Body of pancreas (tissue), 4 donors: ENCODE measurements at regions not wholly inside any gene's neighbourhood (a gene's known extent, or its start where the extent isn't known, plus 50 kb on each side); places are given as distances from the start of the nearest gene placed in this dataset.

ENCODE experiments used
- ATAC-seq: fragments of 150-250 bp; one replicate; pipeline ENCODE4 v1.9.1; 2016
- DNase-seq, 4 donors: peaks; one replicate each; pipeline ENCODE4 v3.0.0-alpha.2; 2019
- H3K27ac ChIP-seq, 4 donors: fragments of 200-600 bp; sonication (generic); 1 replicate in 3 of 4; 2 replicates in 1 of 4; pipeline versions ENCODE4 v1.5.1 to v1.6.1; 2016 to 2019; ENCODE audit warnings: mild to moderate bottlenecking in 1 of 4, mixed read lengths in 1 of 4, moderate library complexity in 1 of 4
- H3K27me3 ChIP-seq, 2 donors: fragments of 200-600 bp; sonication (generic); one replicate each; pipeline ENCODE4 v1.6.0; 2016; ENCODE audit warnings: mild to moderate bottlenecking in 1 of 2
- H3K36me3 ChIP-seq, 2 donors: fragments of 200-600 bp; sonication (generic); replicated peaks in 1 of 2; 2 replicates each; pipeline ENCODE4 v1.5.1; 2016; ENCODE audit warnings: low read depth in 2 of 2; ENCODE audit not compliant: insufficient read depth in 1 of 2
- H3K4me1 ChIP-seq: fragments of 200-600 bp; sonication (generic); one replicate; pipeline ENCODE4 v1.6.0; 2016
- H3K4me3 ChIP-seq, 2 donors: fragments of 200-600 bp; sonication (generic); 1 replicate in 1 of 2; 2 replicates in 1 of 2; pipeline ENCODE4 v1.5.1; 2016 to 2019
- H3K9me3 ChIP-seq, 3 donors: fragments of 200-600 bp; sonication (generic); 1 replicate in 2 of 3; 2 replicates in 1 of 3; pipeline ENCODE4 v1.5.1; 2016
- POLR2A ChIP-seq, 3 donors: fragments of 450-650 bp; IDR thresholded peaks; one replicate each; pipeline ENCODE4 v1.6.1; 2016; ENCODE audit warnings: antibody characterized with exemption in 3 of 3, mild to moderate bottlenecking in 2 of 3
- WGBS, 2 donors: methylation state at CpG; one replicate each; pipeline ENCODE4 v1.1.5; 2017; 5-methylcytosine and 5-hydroxymethylcytosine counted together
- intact Hi-C: fragments of 100-400 bp; cut with DNase I; formaldehyde crosslinking; loops from one replicate; pipeline ENCODE4 v1.15.1; 2023
- TF ChIP-seq, protein P1 (sequence below), 7 experiments: fragments of 450-650 bp in 4 of 7; fragments of 200-600 bp in 3 of 7; sonication (generic) in 3 of 7; IDR thresholded peaks; one replicate each; pipeline ENCODE4 v1.5.1; 2016 to 2019; ENCODE audit warnings: antibody characterized with exemption in 7 of 7

DNA sequence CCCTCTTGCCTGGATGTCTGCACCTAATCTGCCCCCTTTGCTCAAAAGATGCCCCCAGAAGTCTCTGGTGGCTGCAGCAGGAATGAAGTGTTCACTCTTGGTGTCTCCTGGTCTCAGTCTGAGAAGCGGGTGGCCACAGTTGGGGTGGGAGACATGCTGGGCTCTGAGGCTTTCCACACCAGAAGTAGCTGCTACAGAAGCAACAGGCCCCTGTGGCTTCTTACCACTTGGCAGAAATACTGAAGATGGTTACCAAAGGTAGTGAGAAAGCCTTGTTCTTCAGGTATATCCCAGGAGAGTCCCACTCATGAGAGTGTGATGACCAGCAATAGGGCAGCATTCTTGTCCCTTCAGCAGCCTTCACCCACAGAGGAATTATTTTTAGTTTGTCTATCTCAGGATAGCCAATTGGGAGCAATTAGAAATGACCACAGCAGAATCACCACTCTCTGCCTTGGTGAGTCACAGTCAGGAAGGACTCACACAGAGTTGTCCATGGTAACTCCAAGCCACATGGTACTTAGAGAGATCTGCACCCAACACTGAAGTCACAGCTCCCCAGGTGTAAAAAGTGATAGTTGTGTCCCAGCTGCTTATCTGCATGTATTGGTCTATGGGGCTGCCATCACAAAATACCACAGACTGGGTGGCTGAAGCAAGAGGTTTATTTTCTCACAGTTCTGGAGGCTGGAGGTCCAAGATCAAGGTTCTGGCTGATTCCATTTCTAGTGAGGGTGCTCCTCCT is 169.8 kb upstream of the ID2 start:
- Histone ChIP-seq H3K9me3 (peaks cover 0 to 6% (median 0%) of the 10 kb centered on the region in 3 donors), H3K4me1 (peaks cover 6% of the 10 kb centered on the region), H3K4me3 (no peak overlapping the region), H3K36me3 (no peaks in the 10 kb centered on the region), H3K27me3 (no peaks in the 10 kb centered on the region), H3K27ac (no peak overlapping the region)
- no peak for DNase-seq
- no peak for TF ChIP-seq POLR2A (IDR thresholded peaks at IDR 0.05)
- TF ChIP-seq, protein P1, sequence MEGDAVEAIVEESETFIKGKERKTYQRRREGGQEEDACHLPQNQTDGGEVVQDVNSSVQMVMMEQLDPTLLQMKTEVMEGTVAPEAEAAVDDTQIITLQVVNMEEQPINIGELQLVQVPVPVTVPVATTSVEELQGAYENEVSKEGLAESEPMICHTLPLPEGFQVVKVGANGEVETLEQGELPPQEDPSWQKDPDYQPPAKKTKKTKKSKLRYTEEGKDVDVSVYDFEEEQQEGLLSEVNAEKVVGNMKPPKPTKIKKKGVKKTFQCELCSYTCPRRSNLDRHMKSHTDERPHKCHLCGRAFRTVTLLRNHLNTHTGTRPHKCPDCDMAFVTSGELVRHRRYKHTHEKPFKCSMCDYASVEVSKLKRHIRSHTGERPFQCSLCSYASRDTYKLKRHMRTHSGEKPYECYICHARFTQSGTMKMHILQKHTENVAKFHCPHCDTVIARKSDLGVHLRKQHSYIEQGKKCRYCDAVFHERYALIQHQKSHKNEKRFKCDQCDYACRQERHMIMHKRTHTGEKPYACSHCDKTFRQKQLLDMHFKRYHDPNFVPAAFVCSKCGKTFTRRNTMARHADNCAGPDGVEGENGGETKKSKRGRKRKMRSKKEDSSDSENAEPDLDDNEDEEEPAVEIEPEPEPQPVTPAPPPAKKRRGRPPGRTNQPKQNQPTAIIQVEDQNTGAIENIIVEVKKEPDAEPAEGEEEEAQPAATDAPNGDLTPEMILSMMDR (IDR thresholded peaks at IDR 0.05): no peak
- intact Hi-C loops: no loop called here
- no peak for ATAC-seq
- WGBS, 2 donors: 87 to 100% methylated on average over 1 of the region's 1 CpG

DNA sequence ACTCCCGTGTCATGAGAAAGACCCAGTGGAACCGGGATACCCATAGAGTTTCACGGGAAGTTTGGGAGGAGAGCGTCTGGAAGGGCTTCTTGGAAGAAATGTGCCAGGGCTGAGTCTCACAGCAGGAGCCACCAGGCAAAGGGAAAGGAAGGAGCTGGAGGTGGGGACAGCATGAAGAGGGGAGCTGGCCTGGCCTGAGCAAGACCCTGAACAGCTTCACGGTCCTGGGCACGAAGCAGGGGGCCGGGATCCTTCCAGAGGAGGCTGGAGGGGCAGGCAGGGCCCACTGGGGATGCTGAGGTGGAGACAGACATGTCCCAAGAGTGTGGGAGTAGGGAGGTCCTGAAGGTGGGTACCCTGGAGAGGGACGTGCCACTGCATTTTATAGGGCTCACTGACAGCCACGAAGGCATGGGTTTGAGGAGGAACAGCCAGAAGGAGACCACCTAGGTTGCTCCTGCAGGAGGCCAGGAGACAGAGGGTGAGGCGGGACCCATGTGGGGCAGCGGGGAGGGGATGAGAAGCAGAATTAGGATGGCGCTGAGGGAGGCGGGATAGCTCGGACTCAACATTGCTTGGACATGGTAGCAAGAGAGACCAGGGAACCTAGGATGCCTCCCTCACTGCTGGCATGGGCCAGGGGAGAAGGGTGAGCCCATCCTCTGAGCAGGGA is 168.1 kb upstream of the ID2 start:
- 92 to 93% methylated on average over 14 of the region's 14 CpGs for WGBS, 2 donors
- intact Hi-C loops: no loop called here

DNA sequence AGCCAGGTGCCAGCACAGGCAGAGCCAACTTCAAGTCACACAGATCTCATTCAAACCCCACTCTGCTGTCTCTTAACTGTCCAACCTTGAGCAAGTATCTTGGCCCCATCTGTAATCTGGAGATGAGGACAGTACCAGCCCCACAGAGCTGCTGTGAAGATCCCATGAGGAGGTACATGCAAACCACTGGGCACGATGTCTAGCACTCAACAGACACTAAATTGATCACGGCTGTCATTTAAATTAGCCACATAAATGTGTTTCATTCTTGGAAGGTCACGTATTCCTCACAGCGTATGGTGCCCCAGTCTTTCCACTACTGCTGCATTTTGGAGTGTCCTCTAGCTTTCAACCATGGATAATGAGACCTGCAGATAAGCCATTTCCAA is 167.6 kb upstream of the ID2 start:
- Histone ChIP-seq H3K36me3 (no peaks in the 10 kb centered on the region), H3K9me3 (peaks cover 0 to 6% (median 0%) of the 10 kb centered on the region in 3 donors), H3K4me1 (peaks cover 6% of the 10 kb centered on the region), H3K27ac (no peak overlapping the region), H3K4me3 (no peak overlapping the region), H3K27me3 (no peaks in the 10 kb centered on the region)
- 94 to 100% methylated on average over 4 of the region's 4 CpGs for WGBS, 2 donors
- DNase-seq: no peak
- no peak for ATAC-seq
- no peak for TF ChIP-seq POLR2A (IDR thresholded peaks at IDR 0.05)
- TF ChIP-seq, protein P1 (IDR thresholded peaks at IDR 0.05): no peak
- intact Hi-C loops: no loop called here

More for the DNA sequence above, 168.1 kb upstream of the ID2 start:
- no peak overlapping the region for H3K4me3 ChIP-seq
- no peak for DNase-seq
- no peaks in the 10 kb centered on the region for H3K36me3 ChIP-seq
- peaks cover 0 to 6% (median 0%) of the 10 kb centered on the region in 3 donors for H3K9me3 ChIP-seq
- H3K27me3 ChIP-seq: no peaks in the 10 kb centered on the region
- peaks cover 6% of the 10 kb centered on the region for H3K4me1 ChIP-seq
- no peak for TF ChIP-seq POLR2A (IDR thresholded peaks at IDR 0.05)
- TF ChIP-seq, protein P1 (IDR thresholded peaks at IDR 0.05): no peak
- H3K27ac ChIP-seq: no peak overlapping the region
- ATAC-seq: no peak

- Histone ChIP-seq H3K9me3 (peaks cover 0 to 5% (median 0%) of the 10 kb centered on the region in 3 donors), H3K4me3 (no peak overlapping the region), H3K27ac (peak overlapping the region in 2 of 4 donors; percentile 30 to 60), H3K36me3 (no peaks in the 10 kb centered on the region), H3K4me1 (peaks cover 6% of the 10 kb centered on the region), H3K27me3 (no peaks in the 10 kb centered on the region)
- TF ChIP-seq POLR2A (IDR thresholded peaks at IDR 0.05): no peak
- TF ChIP-seq, protein P1 (IDR thresholded peaks at IDR 0.05): no peak
- ATAC-seq (peak; percentile 13), DNase-seq (peak in 2 of 4 donors; percentile 28 to 52)
- WGBS, 2 donors: 75 to 84% methylated on average over 14 of the region's 14 CpGs
- intact Hi-C loops: no loop called here
Observed at GRCh38 chr2:8514796-8515758, 166.8 kb upstream of the ID2 start.
